GM21576 (cell line): ENCODE measurements at regions not wholly inside any gene's neighbourhood (a gene's known extent, or its start where the extent isn't known, plus 50 kb on each side); places are given as distances from the start of the nearest gene placed in this dataset.

ENCODE experiments used
- ATAC-seq: cut with Tn5 transposase; IDR thresholded peaks from one replicate; pipeline ENCODE4 v1.9.1; 2021; ENCODE audit warnings: mild to moderate bottlenecking, moderate library complexity; ENCODE audit not compliant: unreplicated experiment

DNA sequence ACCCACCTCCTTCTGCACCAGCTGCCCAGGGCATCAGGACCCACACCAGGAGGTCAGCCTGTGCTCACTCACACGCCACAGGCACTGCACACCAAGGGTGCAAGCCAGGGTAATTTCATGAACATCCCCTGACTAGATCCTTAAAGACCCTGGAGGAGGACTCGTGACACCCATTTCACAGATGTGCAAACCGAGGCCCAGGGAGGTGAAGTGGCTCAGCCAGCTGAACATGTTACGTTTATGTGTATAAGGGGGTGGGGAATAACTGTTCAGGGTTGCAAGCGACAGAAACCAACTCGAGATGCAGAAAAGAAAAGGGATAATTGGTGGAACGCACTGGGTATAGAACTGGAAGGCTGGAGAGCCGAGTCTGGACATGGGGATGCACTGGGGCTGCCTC, 138.1 kb upstream of the FOXF1 start:
- no peak for ATAC-seq

DNA sequence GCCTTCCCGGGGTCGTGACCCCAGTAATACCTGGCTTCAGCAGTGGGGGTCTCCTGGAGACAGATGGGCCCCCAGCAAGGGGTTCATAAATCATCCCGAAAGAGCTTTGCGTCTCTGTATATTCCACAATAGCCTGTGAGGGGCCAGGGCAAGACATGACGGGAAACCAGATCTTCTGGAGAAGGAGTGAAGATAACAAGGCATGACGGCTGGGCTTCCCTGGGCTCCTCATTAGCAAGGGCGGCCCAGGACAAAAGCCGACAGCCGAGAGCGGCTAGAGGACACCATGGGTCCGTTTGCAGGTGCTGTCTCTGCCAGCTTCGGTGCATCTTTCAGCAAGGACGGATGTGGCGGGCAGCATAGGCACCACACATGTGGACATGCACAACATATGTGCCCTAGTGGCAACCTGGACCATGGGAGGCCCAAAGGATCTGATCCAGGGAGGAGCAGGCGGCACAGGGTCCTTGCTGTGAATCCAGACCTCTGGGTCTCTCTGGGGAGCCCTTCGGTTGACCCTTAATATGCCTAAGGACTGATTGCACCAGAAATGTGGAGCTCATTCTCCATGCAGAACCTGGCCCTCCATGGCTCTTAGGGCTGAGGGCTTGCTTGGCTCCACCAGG, 136.9 kb upstream of the FOXF1 start:
- ATAC-seq: no peak

DNA sequence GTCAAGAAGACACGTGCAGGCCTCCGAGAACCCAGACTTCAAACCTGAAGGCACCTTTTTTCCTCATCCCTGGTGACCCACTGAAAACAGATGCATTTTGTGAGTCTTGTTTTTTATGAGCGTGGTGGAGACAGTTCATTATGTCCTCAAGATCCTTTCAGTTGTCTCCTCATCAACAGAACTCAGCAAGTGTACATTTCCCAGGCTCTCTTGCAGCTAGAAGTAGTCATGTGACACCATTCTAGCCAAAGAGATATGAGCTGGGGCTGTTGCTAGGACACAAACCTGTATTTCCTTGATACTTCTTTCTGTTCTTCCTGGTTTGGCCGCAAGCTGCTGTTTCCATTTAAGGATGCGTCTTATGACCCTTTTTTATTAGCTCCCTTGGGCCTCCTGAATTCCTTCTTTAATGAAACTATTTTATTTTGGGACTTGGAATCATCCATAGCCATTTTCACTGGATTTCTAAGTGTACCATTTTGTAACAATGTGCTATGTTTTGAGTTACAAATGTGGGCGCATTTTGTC, 135.7 kb upstream of the FOXF1 start:
- no peak for ATAC-seq

DNA sequence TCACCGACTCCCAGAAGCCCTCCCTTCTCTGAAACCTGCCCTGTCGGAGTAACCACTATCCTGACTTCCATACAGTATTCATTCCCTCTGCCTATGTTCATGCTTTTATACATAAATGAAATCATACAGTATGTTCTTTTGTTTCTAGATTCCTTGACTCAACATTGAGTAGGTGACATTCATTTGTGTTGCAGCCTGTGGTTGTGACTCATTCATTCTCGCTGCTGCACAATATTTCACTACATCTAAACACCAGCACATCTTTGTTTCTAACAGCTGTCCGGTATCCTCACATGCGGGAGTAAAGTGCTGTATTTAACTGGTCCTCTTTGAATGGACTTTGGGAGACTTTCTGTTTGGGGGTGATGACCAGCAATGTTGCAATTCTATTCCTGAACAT, 135.0 kb upstream of the FOXF1 start:
- ATAC-seq: no peak

DNA sequence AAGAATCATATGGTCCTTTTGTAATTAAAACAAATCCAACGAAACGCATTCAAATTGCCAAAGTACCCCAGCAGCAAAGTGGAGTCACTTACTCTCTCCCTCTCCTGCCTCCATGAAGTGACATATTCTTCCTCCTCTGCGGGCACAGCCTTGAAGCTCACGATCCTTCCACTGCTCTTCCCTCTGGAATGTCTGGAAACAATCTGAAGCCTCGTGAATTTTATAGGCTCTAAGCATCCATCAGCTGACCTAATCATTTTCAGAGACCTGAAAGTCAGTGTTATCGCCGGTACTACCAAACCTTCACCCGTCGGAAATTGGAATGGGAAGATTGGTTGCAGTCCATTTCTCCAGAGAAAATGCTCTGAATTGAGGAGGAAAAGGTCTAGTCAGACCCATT, 134.5 kb upstream of the FOXF1 start:
- no peak for ATAC-seq

DNA sequence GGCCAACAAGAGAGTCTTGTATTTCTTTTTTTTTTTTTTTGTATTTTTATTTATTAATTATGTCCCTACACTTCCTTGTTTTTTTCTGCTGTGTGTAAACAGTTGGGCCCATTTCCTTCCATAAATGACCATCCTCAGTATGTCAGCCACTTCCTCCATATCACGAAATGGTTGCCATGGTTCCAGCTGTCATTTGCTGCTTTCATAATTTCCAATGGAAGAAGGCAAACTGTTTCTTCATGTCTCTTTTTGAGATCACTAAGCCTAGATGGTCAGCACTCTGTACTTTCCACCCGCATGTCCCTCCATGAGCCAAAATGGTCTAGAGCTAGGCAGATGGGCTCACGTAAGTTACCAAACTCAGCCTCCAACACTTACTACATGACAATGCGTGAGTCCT, 133.5 kb upstream of the FOXF1 start:
- no peak for ATAC-seq

DNA sequence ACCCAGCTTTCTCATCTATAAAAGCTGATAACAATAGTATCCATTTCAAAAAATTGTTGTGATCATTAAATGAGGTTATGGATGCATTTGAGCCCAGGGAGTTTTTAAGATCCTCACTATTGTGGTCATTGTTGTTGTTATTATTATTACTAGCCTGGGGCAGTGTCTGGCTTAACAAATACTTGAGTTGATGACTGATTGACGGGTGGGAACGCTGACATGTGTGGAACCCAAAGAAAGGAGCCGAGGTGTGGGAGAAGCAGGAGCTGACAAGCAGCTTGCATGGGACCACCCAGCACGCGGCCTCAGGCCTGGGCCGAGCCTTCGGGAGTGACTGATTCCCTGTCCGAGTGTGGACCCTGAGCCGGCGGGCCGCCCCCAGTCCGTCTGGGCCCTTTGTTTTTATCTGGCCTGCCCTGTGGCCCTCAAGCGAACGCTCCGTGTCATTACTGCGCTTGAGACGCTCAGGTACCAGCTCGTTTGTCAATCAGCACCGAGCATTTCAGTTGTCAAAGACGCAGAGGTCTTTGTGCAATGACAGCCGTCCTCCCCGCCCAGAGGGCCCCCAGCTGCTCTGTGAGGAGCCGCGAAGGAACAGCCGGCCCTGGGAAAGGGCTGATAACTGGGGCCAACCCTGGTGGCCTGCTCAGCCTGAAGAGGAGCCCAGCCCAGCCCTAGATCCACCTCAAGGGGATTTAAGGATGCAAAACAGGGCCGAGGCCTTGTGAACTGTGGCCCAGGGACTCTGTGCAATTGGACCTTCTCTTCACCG, 132.9 kb upstream of the FOXF1 start:
- ATAC-seq: no peak

DNA sequence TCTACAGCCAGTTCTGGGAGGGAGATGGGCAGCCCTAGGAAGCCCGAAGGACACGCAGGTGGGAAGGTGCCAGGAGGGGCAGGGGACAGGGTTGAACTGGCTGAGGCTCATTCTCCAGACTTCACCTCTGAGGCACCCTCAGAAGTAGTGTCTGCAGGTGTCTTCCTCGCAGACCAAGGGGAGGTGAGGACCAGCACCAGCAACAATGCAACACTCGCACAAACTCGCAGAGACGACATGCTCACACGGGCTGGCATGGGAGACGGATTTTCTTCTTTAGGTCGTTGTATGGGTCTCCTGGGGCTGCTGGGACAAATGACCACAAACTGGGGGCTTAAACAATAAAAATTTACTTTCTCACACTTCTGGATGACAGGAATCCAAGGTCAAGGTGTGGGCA, 132.2 kb upstream of the FOXF1 start:
- no peak for ATAC-seq

DNA sequence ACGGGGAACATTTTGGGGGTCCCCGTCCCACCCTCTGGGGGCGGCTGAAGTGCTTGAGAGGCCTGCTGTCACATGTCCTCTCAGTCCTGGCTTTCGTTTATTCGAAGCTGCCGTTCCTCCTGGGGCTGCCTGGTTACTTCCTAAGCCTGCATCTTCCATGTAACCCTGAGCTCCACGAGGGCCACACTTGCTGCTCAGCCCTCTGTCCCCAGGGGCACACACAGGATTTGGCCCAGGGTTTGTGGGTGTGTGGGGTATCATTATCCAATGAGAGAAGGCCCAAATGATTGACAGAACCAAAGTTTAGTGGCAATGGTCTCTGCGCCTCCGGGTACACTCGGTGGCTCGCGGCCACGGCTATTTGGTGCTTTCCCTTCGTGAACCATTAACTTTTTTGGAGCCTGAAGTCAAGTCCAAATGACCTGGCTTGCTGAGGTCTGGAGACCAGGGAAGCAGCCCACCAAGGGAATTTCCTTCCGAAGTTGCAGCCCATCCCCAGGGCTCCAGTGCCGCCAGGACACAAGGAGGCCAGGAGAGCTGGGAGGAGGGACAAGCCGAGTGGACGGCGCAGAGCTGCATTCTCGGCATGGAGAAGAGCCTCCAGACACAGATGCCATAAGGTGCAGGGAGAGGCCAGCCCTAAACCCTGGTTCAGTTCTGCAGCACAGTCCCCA, 131.4 kb upstream of the FOXF1 start:
- no peak for ATAC-seq

DNA sequence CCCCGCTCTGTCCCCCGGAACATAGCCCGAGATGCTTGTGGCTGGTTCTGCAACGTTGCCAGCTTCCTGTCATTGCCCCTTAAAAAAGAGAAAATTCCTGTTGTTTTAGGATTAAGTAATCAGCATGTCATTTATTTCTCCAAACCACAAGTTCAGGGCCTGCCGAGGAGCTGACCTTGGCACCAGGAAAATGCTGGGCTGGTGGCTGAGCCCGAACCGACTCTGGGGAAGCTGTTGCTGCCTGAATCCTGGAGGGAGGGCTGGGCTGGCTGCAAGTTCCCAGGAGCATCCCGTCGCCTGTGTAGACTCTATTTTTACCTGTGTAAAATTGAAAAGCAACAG, 130.9 kb upstream of the FOXF1 start:
- ATAC-seq: no peak

DNA sequence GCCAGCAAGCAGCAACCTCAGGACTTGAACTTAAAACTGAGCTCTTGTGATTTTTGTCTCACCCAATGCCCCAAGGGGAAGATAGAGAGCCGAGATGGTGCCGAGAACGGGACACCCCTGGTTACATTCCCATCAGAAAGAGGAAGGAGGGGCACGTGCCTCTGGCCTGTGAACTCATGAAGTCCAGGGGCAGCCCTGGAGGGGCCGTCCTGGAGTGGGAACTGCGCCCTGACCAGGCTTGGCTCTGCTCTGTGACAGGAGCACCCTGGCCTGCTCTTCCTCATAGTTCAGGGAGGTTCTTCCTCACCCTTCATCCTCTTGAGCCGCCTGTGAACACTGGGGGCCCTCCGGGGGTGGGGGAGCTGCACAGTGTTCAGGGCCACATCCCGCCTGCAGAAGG, 130.3 kb upstream of the FOXF1 start:
- ATAC-seq: no peak

DNA sequence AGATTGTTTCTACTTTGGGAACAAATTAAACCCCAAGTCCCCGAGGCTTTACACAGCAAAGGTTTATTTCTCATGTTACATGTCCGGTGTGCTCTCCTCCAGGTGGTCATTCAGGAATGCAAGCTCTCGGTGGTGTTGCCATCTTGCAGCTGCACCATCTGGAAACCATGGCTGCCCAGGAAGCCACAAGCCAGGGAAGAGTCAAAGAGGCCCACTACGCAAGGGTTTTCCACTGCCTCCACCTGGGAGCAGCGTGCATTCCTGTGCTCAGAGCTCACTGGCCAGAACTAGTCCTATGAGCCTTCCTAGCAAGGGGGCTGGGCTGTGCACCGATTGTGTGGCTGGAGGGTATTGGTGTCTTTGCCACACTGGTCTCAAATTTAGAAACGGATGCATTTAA, 128.8 kb upstream of the FOXF1 start:
- ATAC-seq: no peak

DNA sequence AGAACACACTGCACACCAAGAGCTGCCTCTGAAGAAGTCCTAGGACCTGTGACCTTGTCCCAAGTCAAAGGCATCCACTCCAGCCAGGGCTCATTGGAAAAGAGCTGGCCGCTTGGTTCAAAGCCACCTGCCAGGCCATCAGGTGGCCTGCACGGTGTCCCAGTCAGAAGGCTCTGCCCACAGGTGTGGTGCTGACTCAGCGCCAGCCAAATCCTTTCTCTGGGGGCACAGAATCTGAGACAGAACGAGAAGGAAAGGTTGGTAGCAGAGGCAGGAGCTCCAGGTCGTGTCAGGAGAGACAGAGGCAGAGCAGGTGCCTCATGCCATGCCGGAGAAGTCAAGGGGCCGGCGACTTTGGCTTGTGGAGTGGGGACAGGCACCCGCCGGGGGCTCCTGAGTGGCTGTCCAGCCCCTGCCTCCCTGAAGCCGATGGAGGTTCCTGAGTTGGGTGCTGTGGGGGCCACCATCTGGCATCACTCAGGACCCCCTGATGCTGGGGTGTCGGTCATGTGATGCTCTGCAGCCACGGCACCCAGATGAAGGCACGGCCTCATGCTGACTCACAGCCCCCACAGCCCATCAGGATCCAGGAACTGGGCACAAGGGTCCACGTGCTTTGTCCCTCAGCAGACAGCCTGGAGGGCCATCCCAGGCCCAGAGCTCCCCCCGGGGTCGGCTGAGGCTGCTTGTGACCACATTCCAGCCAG, 128.1 kb upstream of the FOXF1 start:
- no peak for ATAC-seq

DNA sequence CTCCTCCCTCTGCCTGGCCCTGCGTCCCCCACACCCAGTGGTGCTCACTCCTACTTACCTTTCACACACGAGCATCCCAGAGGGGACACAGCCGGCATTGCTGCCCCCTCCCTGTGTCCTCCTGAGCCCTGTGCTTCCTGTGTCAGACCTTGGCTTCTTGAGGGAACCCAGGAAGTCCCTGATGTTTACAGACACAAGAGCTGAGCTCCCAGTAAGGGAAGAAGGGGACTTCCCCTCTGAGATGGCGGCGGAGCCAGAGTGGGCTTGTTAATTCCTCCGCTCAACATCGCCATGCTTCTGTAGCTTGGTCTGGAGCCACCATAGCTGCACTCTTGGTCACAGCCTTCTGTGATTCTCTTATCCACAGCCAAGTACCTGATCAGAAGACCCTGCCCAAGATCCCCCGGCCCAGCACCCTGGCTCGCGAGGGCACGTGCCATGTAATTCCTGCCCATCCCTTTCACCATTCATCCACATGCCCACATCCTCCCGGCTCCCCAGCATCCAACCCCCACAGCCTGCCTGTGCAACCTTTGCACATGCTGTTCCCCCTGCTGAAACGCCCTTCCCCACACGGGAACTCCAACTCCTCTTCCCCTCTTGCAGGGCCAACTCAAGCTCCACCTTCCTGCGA, 127.4 kb upstream of the FOXF1 start:
- ATAC-seq: no peak

DNA sequence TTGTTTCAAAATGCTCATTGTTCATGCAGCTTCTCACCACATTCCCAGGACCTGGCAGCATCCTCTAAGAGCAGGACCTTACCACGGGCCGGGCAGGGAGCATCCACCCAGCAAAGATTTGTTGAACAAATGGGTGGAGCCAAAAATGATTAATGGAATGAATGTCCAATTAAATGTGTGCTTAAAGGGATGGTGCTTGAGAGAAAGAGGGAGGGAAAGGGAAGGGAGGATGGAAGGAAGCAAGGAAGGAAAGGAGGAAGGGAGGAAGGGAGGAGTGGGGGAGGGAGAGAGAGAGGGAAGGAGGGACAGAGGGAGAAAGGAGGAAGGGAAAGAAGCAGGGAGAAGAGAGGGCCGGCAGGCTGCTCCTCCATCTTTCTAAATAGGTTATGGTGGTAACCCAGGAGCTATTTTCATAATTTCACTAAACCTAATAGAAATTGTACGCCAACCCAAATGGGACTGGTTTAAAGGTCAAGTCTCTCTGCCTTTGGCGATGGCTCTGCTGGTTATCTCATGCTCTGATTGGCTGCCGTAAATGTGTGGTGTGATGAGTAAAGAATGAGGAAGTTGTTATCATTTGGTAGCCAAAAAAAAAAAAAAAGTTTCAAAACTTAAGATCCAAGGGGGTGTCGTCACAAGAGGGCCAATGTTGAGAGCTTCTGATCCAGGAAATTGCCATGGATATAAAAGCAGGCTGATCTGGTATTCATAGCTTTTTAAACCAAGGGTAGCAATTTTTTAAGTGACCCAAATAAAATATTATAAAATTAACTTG, 126.7 kb upstream of the FOXF1 start:
- no peak for ATAC-seq

DNA sequence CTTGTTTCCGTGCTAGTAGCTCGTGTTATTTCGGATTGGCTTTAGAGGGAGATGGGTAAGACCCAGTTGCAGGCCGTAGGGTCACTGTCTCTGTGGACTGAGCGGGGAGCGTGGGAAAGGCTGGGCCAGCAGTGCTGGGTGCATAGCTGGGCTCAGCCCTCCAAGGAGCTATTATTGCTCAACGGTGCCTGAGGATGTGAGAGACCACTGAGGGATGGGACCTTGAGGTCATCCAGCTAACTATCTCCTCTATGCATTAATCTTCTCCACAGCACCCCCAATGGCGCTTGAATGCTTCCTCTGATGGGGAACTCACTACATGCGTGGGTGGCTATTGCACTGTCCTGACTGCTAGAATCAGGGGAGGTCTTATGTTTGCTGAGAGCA, 126.1 kb upstream of the FOXF1 start:
- no peak for ATAC-seq

DNA sequence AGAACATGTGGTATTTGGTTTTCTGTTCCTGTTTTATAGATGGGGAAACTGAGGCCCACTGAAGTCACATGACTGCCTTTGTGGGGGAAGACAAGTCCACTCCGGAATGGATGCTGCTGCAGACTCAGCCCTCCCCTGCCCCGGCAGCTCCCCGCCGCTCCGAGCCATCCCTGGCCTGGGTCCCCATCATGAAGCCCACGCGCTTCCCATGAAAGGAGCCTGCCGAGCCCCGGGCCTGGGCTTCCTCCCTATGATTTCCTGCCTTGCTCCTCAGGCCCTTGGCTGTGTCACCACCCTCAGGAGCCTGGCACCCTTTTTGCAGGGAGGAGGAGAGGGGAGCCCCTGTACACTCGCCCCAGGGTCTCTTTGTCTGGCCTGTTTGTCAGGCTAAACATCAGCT, 125.3 kb upstream of the FOXF1 start:
- no peak for ATAC-seq

DNA sequence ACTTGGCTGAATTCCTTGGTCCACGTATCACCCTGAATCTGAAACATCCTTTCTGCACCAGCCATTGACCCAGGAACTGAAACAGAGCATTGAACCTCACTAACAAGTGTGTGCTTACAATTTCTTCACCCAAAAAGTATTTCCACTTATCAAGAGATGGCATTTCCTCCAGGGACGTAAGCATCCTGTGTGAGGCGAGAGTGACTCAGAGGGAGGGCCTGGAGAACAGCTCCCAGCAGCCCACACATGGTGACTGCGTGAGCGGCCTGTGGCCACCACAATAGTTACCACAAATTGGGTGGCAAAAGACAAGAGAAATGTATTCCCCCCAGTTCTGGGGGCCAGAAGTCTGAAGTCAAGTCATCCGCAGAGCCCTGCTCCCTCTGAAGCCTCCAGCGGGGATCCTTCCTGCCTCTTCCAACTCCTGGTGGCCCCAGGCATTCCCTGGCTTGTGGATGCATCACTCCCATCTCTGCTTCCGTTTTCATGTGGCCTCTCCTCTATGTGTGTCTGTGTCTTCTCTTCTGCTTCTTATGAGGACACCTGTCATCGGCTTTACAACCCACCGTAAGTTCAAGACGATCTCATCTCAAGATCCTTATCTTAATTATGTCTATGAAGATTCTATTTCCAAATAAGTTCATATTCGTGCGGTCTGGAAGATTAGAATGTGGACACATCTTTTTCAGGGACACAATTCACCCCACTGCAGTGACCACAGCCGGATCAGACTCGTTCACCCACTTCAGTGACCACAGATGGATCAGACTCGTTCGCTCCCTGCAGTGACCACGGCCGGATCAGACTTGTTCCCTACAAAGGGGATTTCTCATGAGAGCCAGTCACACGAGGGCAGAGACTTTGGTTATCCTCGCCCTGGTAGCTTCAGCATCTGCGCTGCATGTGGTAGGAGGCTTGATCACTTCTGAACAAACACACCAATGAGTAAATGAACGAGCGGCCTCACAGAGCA, 122.6 kb upstream of the FOXF1 start:
- no peak for ATAC-seq

DNA sequence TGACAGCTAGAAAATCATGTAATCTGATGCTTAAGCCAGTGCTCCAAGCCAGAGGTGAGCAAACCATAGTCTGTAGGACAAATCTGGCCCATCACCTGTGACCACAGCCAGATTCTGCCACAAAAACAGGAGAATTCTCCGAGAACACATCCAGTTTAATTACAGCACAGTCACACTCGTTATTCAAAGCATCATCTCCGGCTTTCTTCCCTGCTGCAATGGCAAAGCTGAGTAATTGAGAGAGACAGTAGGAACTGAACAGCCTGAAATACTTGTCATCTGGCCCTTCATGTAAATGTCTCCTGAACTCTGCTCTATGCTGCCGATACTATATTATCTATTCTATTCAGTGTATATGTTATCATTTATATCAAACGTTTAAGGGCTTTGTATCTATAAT, 121.4 kb upstream of the FOXF1 start:
- no peak for ATAC-seq
